HepG2 (cell line): ENCODE measurements at regions not wholly inside any gene's neighbourhood (a gene's known extent, or its start where the extent isn't known, plus 50 kb on each side); places are given as distances from the start of the nearest gene placed in this dataset.

Source experiments
- ATAC-seq: fragments of 200-7000 bp; cut with Tn5 transposase; 3 replicates; pipeline ENCODE4 v1.9.1; 2020; ENCODE audit warnings: mild to moderate bottlenecking, moderate library complexity
- BruUV-seq: library from RNA; stranded (reverse); fragments of 400-500 nt; replicated peaks from 2 replicates; lab custom pipeline; 2021; lab: Mats Ljungman, UMichigan
- CTCF ChIA-PET: fragments of 300-600 bp; formaldehyde crosslinking; extraction: SDS; loops from one replicate; lab custom pipeline; 2021; ENCODE audit warnings: low total read pairs, inconsistent platforms, low intra/inter-chr PET ratio; lab: Yijun Ruan, JAX
- POLR2A ChIA-PET: fragments of 350-600 bp; sonication (Branson Sonifier 250); formaldehyde crosslinking; loops from one replicate; lab custom pipeline; 2020; ENCODE audit warnings: antibody characterized with exemption, inconsistent platforms; lab: Yijun Ruan, JAX
- DNase-seq: peaks from one replicate; pipeline ENCODE4 v3.0.0-alpha.2; 2015; ENCODE audit warnings: low spot score
- FAIRE-seq: peaks from 3 replicates; lab custom pipeline; 2011; peaks lifted over from hg19 to GRCh38; lab: Jason Lieb, UNC
- H2AFZ ChIP-seq: one replicate; pipeline ENCODE4 v1.6.1; 2011; ENCODE audit warnings: low read length, inconsistent platforms
- H3K27ac ChIP-seq: fragments of 300-600 bp; 3 replicates; pipeline ENCODE4 v1.8.0; 2011; ENCODE audit warnings: mixed run types, mild to moderate bottlenecking, mixed read lengths, low read length, inconsistent platforms; ENCODE audit not compliant: insufficient read depth; ENCODE audit errors: extremely low read length
- H3K27me3 ChIP-seq, 2 experiments: fragments of 200-600 bp in 1 of 2; 2 replicates in 1 of 2; 3 replicates in 1 of 2; pipeline versions ENCODE4 v1.6.0 to v1.8.0; 2011; ENCODE audit warnings: low read length in 2 of 2, mild to moderate bottlenecking in 2 of 2, moderate library complexity in 2 of 2, inconsistent platforms in 1 of 2; ENCODE audit not compliant: insufficient read depth in 2 of 2, control insufficient read depth in 1 of 2
- H3K36me3 ChIP-seq, 2 experiments: fragments of 200-600 bp in 1 of 2; replicated peaks in 1 of 2; 2 replicates in 1 of 2; 3 replicates in 1 of 2; pipeline versions ENCODE4 v1.5.1 to v1.8.0; 2011; ENCODE audit warnings: low read length in 2 of 2, inconsistent platforms in 1 of 2; ENCODE audit not compliant: insufficient read depth in 2 of 2, control insufficient read depth in 1 of 2
- H3K4me1 ChIP-seq: 2 replicates; pipeline ENCODE4 v1.5.1; 2012; ENCODE audit warnings: low read length, inconsistent platforms; ENCODE audit not compliant: insufficient read depth
- H3K4me2 ChIP-seq: 2 replicates; pipeline ENCODE4 v1.6.0; 2011; ENCODE audit warnings: low read depth, low read length, inconsistent platforms
- H3K4me3 ChIP-seq, 3 experiments: fragments of 200-600 bp in 1 of 3; sonication (generic), shearing (Covaris generic) in 1 of 3; replicated peaks in 1 of 3; 2 replicates each; pipeline ENCODE4 v1.5.1; 2011 to 2016; ENCODE audit warnings: low read length in 3 of 3, inconsistent platforms in 2 of 3, low read depth in 2 of 3, mild to moderate bottlenecking in 2 of 3, control low read depth in 1 of 3, mixed read lengths in 1 of 3; ENCODE audit not compliant: insufficient read depth in 1 of 3
- H3K79me2 ChIP-seq: one replicate; pipeline ENCODE4 v1.6.1; 2011; ENCODE audit warnings: low read length, inconsistent platforms; ENCODE audit not compliant: insufficient read depth
- H3K9ac ChIP-seq: 2 replicates; pipeline ENCODE4 v1.6.0; 2011; ENCODE audit warnings: mild to moderate bottlenecking, low read depth, low read length, inconsistent platforms; ENCODE audit not compliant: insufficient read depth
- H3K9me3 ChIP-seq: 2 replicates; pipeline ENCODE4 v1.5.1; 2012; ENCODE audit warnings: mild to moderate bottlenecking, low read length
- H4K20me1 ChIP-seq: 2 replicates; pipeline ENCODE4 v1.6.0; 2011; ENCODE audit warnings: inconsistent platforms, mild to moderate bottlenecking, low read length, moderate library complexity; ENCODE audit not compliant: insufficient read depth
- FOXM1 ChIP-seq: sonication (generic); formaldehyde crosslinking; IDR thresholded peaks from 2 replicates; pipeline ENCODE4 v1.5.0; 2020; ENCODE audit warnings: missing genetic modification reagents
- GFI1 ChIP-seq: sonication (generic); formaldehyde crosslinking; IDR thresholded peaks from 2 replicates; pipeline ENCODE4 v1.5.0; 2020; ENCODE audit warnings: missing genetic modification reagents, mild to moderate bottlenecking, borderline replicate concordance
- HMGXB4 ChIP-seq, 2 experiments: sonication (generic) in 1 of 2; formaldehyde crosslinking in 1 of 2; IDR thresholded peaks; 2 replicates each; pipeline versions ENCODE4 v1.4.0 to v1.6.1; 2018 to 2020; ENCODE audit warnings: missing genetic modification reagents in 2 of 2, borderline replicate concordance in 1 of 2, low read depth in 1 of 2, mild to moderate bottlenecking in 1 of 2, missing biosample characterization in 1 of 2
- MYC ChIP-seq: sonication (generic); formaldehyde crosslinking; IDR thresholded peaks from 2 replicates; pipeline ENCODE4 v1.9.0; 2021; ENCODE audit warnings: missing genetic modification reagents, borderline replicate concordance
- NAIF1 ChIP-seq: sonication (generic); formaldehyde crosslinking; IDR thresholded peaks from 2 replicates; pipeline ENCODE4 v1.5.0; 2020; ENCODE audit warnings: mild to moderate bottlenecking, missing genetic modification reagents, borderline replicate concordance
- NFAT5 ChIP-seq: sonication (generic); formaldehyde crosslinking; IDR thresholded peaks from 2 replicates; pipeline ENCODE4 v1.4.0; 2020; ENCODE audit warnings: missing genetic modification reagents
- NFKBIZ ChIP-seq: IDR thresholded peaks from 2 replicates; pipeline ENCODE4 v1.6.1; 2018; ENCODE audit warnings: missing genetic modification reagents, missing compliant biosample characterization
- PAWR ChIP-seq: sonication (generic); formaldehyde crosslinking; IDR thresholded peaks from 2 replicates; pipeline ENCODE4 v1.4.0; 2020; ENCODE audit warnings: missing genetic modification reagents, mild to moderate bottlenecking, borderline replicate concordance
- SSRP1 ChIP-seq: IDR thresholded peaks from 2 replicates; pipeline ENCODE4 v1.6.1; 2016; ENCODE audit warnings: control low read depth
- ZBTB3 ChIP-seq: sonication (generic); formaldehyde crosslinking; IDR thresholded peaks from 2 replicates; pipeline ENCODE4 v1.4.0; 2020; ENCODE audit warnings: low read depth, mild to moderate bottlenecking, moderate library complexity, missing genetic modification reagents, borderline replicate concordance
- ZC3H13 ChIP-seq: sonication (generic); formaldehyde crosslinking; IDR thresholded peaks from 2 replicates; pipeline ENCODE4 v1.8.1; 2023; ENCODE audit warnings: mild to moderate bottlenecking, missing genetic modification reagents, moderate library complexity
- ZNF326 ChIP-seq: sonication (generic); formaldehyde crosslinking; IDR thresholded peaks from 2 replicates; pipeline ENCODE4 v1.4.0; 2020; ENCODE audit warnings: missing genetic modification reagents, borderline replicate concordance
- ZNF713 ChIP-seq: sonication (generic); formaldehyde crosslinking; IDR thresholded peaks from 2 replicates; pipeline ENCODE4 v1.4.0; 2020; ENCODE audit warnings: mild to moderate bottlenecking, missing genetic modification reagents
- ZNF720 ChIP-seq: sonication (generic); formaldehyde crosslinking; IDR thresholded peaks from 2 replicates; pipeline ENCODE4 v1.4.0; 2020; ENCODE audit warnings: missing genetic modification reagents
- ZNF776 ChIP-seq: sonication (generic); formaldehyde crosslinking; IDR thresholded peaks from 2 replicates; pipeline ENCODE4 v1.4.0; 2020; ENCODE audit warnings: mild to moderate bottlenecking, missing genetic modification reagents
- ZZZ3 ChIP-seq: sonication (generic); formaldehyde crosslinking; IDR thresholded peaks from 2 replicates; pipeline ENCODE4 v1.4.0; 2020; ENCODE audit warnings: missing genetic modification reagents, mild to moderate bottlenecking, borderline replicate concordance
- WGBS: methylation state at CpG from one replicate; pipeline ENCODE4 v1.1.6; 2017; ENCODE audit warnings: low lambda C conversion rate; 5-methylcytosine and 5-hydroxymethylcytosine counted together
- in situ Hi-C: cut with HindIII; loops from 2 replicates; pipeline ENCODE4 v1.10.0; 2017; ENCODE audit warnings: low pct_unique_long_range_greater_than_20kb; ENCODE audit not compliant: extremely low pct_ligation_motif_present
- intact Hi-C: fragments of 100-400 bp; cut with micrococcal nuclease; formaldehyde crosslinking; loops from one replicate; pipeline ENCODE4 v1.10.0; 2022; ENCODE audit not compliant: unreplicated experiment

- TF ChIP-seq NFAT5 (CRISPR knock-in tag) (no peak), SSRP1 (CRISPR knock-in tag) (no peak), PAWR (CRISPR knock-in tag) (no peak), FOXM1 (CRISPR knock-in tag) (no peak)
- TF ChIP-seq, all 625 proteins: peak for 0
These were observed 443.1 kb upstream of the ZNF462 start (continued) for GRCh38 chr9:106419829-106420228.

GRCh38 chr9:106420511-106420944 lies 442.4 kb upstream of the ZNF462 start:
- Histone ChIP-seq H3K27me3 (no peaks in the 10 kb centered on the region), H3K4me3 (no peak overlapping the region), H3K79me2 (no peaks in the 10 kb centered on the region), H3K36me3 (no peaks in the 10 kb centered on the region), H4K20me1 (no peaks in the 10 kb centered on the region), H3K4me2 (no peak overlapping the region), H3K9ac (no peak overlapping the region), H2AFZ (no peak overlapping the region), H3K9me3 (no peaks in the 10 kb centered on the region), H3K27ac (no peak overlapping the region), H3K4me1 (no peaks in the 10 kb centered on the region)
- FAIRE-seq (no peak), DNase-seq (no peak), ATAC-seq (no peak)
- CTCF ChIA-PET: no interaction called here
- intact Hi-C loops (no loop called here), in situ Hi-C loops (no loop called here)
- 50% methylated on average over 4 of the region's 4 CpGs for WGBS
- POLR2A ChIA-PET: no interaction called here
- no TSS peak for BruUV-seq
- TF ChIP-seq HMGXB4 (CRISPR knock-in tag; IDR thresholded peaks at IDR 0.05; ENCODE audit: borderline replicate concordance in 1 of 2, low read depth in 1 of 2): no peak
- no peak for TF ChIP-seq ZNF326 (CRISPR knock-in tag)
- TF ChIP-seq ZC3H13: no peak
- TF ChIP-seq ZNF776 (CRISPR knock-in tag): no peak
- TF ChIP-seq ZZZ3 (CRISPR knock-in tag): no peak
- TF ChIP-seq ZNF713 (CRISPR knock-in tag): no peak
- no peak for TF ChIP-seq MYC (CRISPR knock-in tag)
- TF ChIP-seq ZBTB3 (CRISPR knock-in tag): no peak
- no peak for TF ChIP-seq GFI1 (CRISPR knock-in tag)
- no peak for TF ChIP-seq NFKBIZ (CRISPR knock-in tag)
- TF ChIP-seq NAIF1 (CRISPR knock-in tag): no peak
- no peak for TF ChIP-seq ZNF720 (CRISPR knock-in tag)
